ENCODE measurements at regions not wholly inside any gene's neighbourhood (a gene's known extent, or its start where the extent isn't known, plus 50 kb on each side); places are given as distances from the start of the nearest gene placed in this dataset.

GRCh38 chr17:78294356-78294755 lies 62.9 kb downstream of the TMEM235 start:
- TF ChIP-seq CTCF (conservative IDR thresholded peaks at IDR 0.05; ENCODE audit: low read depth, low read length) = no peak
- no peak for TF ChIP-seq POLR2A (IDR thresholded peaks at IDR 0.05; ENCODE audit: low read depth, low read length)
- TF ChIP-seq CEBPB (IDR thresholded peaks at IDR 0.05; ENCODE audit: low read depth, low read length) = no peak
- TF ChIP-seq USF2 (IDR thresholded peaks at IDR 0.05; ENCODE audit: low read depth, low read length) = no peak
- no peak for TF ChIP-seq ELK1 (IDR thresholded peaks at IDR 0.05; ENCODE audit: borderline replicate concordance, low read depth, low read length)
- no peak for TF ChIP-seq MAFK (IDR thresholded peaks at IDR 0.05; ENCODE audit: low read depth, low read length)
- no peak for TF ChIP-seq FOS (IDR thresholded peaks at IDR 0.05; ENCODE audit: low read depth, low read length)
- no peak for TF ChIP-seq RFX5 (IDR thresholded peaks at IDR 0.05; ENCODE audit: low read depth, low read length)
- TF ChIP-seq SMC3 (IDR thresholded peaks at IDR 0.05; ENCODE audit: low read depth, low read length) = no peak
- no peak for TF ChIP-seq MXI1 (IDR thresholded peaks at IDR 0.05; ENCODE audit: borderline replicate concordance, low read depth, low read length)
- no peak for TF ChIP-seq MAZ (IDR thresholded peaks at IDR 0.05; ENCODE audit: borderline replicate concordance, low read depth, low read length)
- no peak for TF ChIP-seq CHD1 (IDR thresholded peaks at IDR 0.05; ENCODE audit: low read depth, low read length)

Measured in IMR-90 (cell line).